Nephron progenitor cell (in vitro differentiated cells): ENCODE measurements at regions not wholly inside any gene's neighbourhood (a gene's known extent, or its start where the extent isn't known, plus 50 kb on each side); places are given as distances from the start of the nearest gene placed in this dataset.

Experiments
- DNase-seq: peaks from one replicate; pipeline ENCODE4 v3.0.0; 2021
- H3K27ac Mint-ChIP-seq: 2 replicates; pipeline ENCODE4 v1.8.0; 2021; ENCODE audit warnings: mild to moderate bottlenecking, moderate library complexity, mixed read lengths
- H3K27me3 Mint-ChIP-seq: 2 replicates; pipeline ENCODE4 v1.8.0; 2021; ENCODE audit warnings: mild to moderate bottlenecking, low read depth, mixed read lengths; ENCODE audit not compliant: poor library complexity
- H3K36me3 Mint-ChIP-seq: 2 replicates; pipeline ENCODE4 v1.8.0; 2021; ENCODE audit warnings: low read depth, mixed read lengths
- H3K4me1 Mint-ChIP-seq: 2 replicates; pipeline ENCODE4 v1.8.0; 2021; ENCODE audit warnings: mixed read lengths
- H3K4me3 Mint-ChIP-seq: 2 replicates; pipeline ENCODE4 v1.8.0; 2021; ENCODE audit warnings: mild to moderate bottlenecking, moderate library complexity, mixed read lengths
- H3K9me3 Mint-ChIP-seq: 2 replicates; pipeline ENCODE4 v1.8.0; 2021; ENCODE audit warnings: mild to moderate bottlenecking, moderate library complexity, mixed read lengths
- CTCF ChIP-seq: fragments of 200-600 bp; sonication (generic); IDR thresholded peaks from 2 replicates; pipeline ENCODE4 v1.5.0; 2021; ENCODE audit warnings: antibody characterized with exemption

GRCh38 chrX:64097891-64098290, 107.6 kb downstream of the AMER1 start:
- no peak for TF ChIP-seq CTCF
- Mint-ChIP-seq H3K9me3 (peaks cover 23% of the 10 kb centered on the region), H3K4me1 (peaks cover 6% of the 10 kb centered on the region), H3K36me3 (no peaks in the 10 kb centered on the region), H3K27me3 (no peaks in the 10 kb centered on the region), H3K4me3 (no peak overlapping the region), H3K27ac (no peak overlapping the region)
- no peak for DNase-seq

GRCh38 chrX:64093761-64094160, 111.7 kb downstream of the AMER1 start:
- Mint-ChIP-seq H3K27ac (no peak overlapping the region), H3K4me1 (peaks cover 6% of the 10 kb centered on the region), H3K4me3 (no peak overlapping the region), H3K36me3 (no peaks in the 10 kb centered on the region), H3K27me3 (no peaks in the 10 kb centered on the region), H3K9me3 (peaks cover 44% of the 10 kb centered on the region)
- TF ChIP-seq CTCF = peak; percentile 21
- DNase-seq = peak; percentile 2
